HL-60 (cell line): ENCODE measurements at regions not wholly inside any gene's neighbourhood (a gene's known extent, or its start where the extent isn't known, plus 50 kb on each side); places are given as distances from the start of the nearest gene placed in this dataset.

Experiments used
- DNase-seq, 2 experiments: peaks; one replicate each; pipeline ENCODE4 v3.0.0-alpha.2; 2010 to 2020; ENCODE audit warnings: low read depth in 1 of 2, low spot score in 1 of 2
- H3K27ac ChIP-seq: fragments of 250-450 bp; sonication (Bioruptor Pico); replicated peaks from 2 replicates; pipeline ENCODE4 v1.5.1; 2020; ENCODE audit warnings: mild to moderate bottlenecking, moderate library complexity
- H3K27me3 ChIP-seq: fragments of 250-450 bp; sonication (Bioruptor Pico); 2 replicates; pipeline ENCODE4 v1.5.1; 2021; ENCODE audit warnings: mild to moderate bottlenecking, moderate library complexity; ENCODE audit not compliant: insufficient read depth, poor library complexity, severe bottlenecking
- H3K4me3 ChIP-seq: replicated peaks from 2 replicates; pipeline ENCODE4 v1.5.1; 2011; ENCODE audit warnings: mild to moderate bottlenecking, control low read depth, low read length; ENCODE audit not compliant: insufficient read depth
- CTCF ChIP-seq: IDR thresholded peaks from one replicate; pipeline ENCODE4 v1.5.1; 2011; ENCODE audit warnings: low read length, control low read depth, inconsistent platforms; ENCODE audit not compliant: insufficient read depth
- GABPA ChIP-seq: IDR thresholded peaks from 2 replicates; pipeline ENCODE4 v1.6.1; 2012; ENCODE audit warnings: low read depth
- POLR2AphosphoS5 ChIP-seq: IDR thresholded peaks from 2 replicates; pipeline ENCODE4 v1.6.1; 2012; ENCODE audit warnings: low read depth
- REST ChIP-seq: IDR thresholded peaks from 2 replicates; pipeline ENCODE4 v1.6.1; 2012; ENCODE audit warnings: low read depth; ENCODE audit not compliant: insufficient replicate concordance
- SPI1 ChIP-seq: IDR thresholded peaks from 2 replicates; pipeline ENCODE4 v1.6.1; 2012; ENCODE audit warnings: low read depth, mild to moderate bottlenecking, borderline replicate concordance

GRCh38 chr3:135699741-135700140 lies 265.8 kb upstream of the PPP2R3A start:
- TF ChIP-seq POLR2AphosphoS5: no peak
- no peak overlapping the region for H3K27ac ChIP-seq
- DNase-seq: no peak
- no peak overlapping the region for H3K4me3 ChIP-seq
- no peaks in the 10 kb centered on the region for H3K27me3 ChIP-seq

- TF ChIP-seq POLR2AphosphoS5: no peak
- TF ChIP-seq SPI1: no peak
- no peak for TF ChIP-seq REST
- TF ChIP-seq GABPA: no peak
- TF ChIP-seq CTCF: no peak
- Histone ChIP-seq H3K4me3 (no peak overlapping the region), H3K27me3 (no peaks in the 10 kb centered on the region), H3K27ac (no peak overlapping the region)
- DNase-seq: no peak
Measured at GRCh38 chr3:135706758-135707375, 258.7 kb upstream of the PPP2R3A start.

GRCh38 chr3:135719449-135719848 lies 246.1 kb upstream of the PPP2R3A start:
- no peak for DNase-seq
- no peak overlapping the region for H3K27ac ChIP-seq
- H3K4me3 ChIP-seq: no peak overlapping the region
- H3K27me3 ChIP-seq: peaks cover 2% of the 10 kb centered on the region
- TF ChIP-seq REST (no peak), SPI1 (no peak), GABPA (no peak), CTCF (no peak), POLR2AphosphoS5 (no peak)

GRCh38 chr3:135728007-135728721 lies 237.4 kb upstream of the PPP2R3A start:
- Histone ChIP-seq H3K4me3 (no peak overlapping the region), H3K27me3 (peaks cover 2% of the 10 kb centered on the region), H3K27ac (no peak overlapping the region)
- DNase-seq: no peak
- no peak for TF ChIP-seq SPI1
- TF ChIP-seq REST: no peak
- TF ChIP-seq POLR2AphosphoS5: no peak
- TF ChIP-seq GABPA: no peak
